GM12892 (cell line): ENCODE measurements at regions not wholly inside any gene's neighbourhood (a gene's known extent, or its start where the extent isn't known, plus 50 kb on each side); places are given as distances from the start of the nearest gene placed in this dataset.

Experiments
- DNase-seq: peaks from one replicate; pipeline ENCODE4 v3.0.0; 2011; ENCODE audit not compliant: insufficient read length
- FAIRE-seq: peaks from 2 replicates; lab custom pipeline; 2011; peaks lifted over from hg19 to GRCh38; lab: Jason Lieb, UNC
- POLR2A ChIP-seq: IDR thresholded peaks from 2 replicates; pipeline ENCODE4 v1.6.1; 2011; ENCODE audit warnings: low read depth, low read length, control low read depth
- POLR2AphosphoS5 ChIP-seq: IDR thresholded peaks from 2 replicates; pipeline ENCODE4 v1.6.1; 2011; ENCODE audit warnings: low read depth, low read length, control low read depth
- TAF1 ChIP-seq: IDR thresholded peaks from 2 replicates; pipeline ENCODE4 v1.6.1; 2011; ENCODE audit warnings: low read depth, mild to moderate bottlenecking, control low read depth, low read length, borderline replicate concordance

- FAIRE-seq (no peak), DNase-seq (no peak)
- TF ChIP-seq POLR2A (no peak), POLR2AphosphoS5 (no peak), TAF1 (no peak)
Observed at GRCh38 chr4:138014590-138015288, 227.4 kb downstream of the SLC7A11 start.

- no peak for DNase-seq
- FAIRE-seq: no peak
- TF ChIP-seq TAF1: no peak
- TF ChIP-seq POLR2A: no peak
- no peak for TF ChIP-seq POLR2AphosphoS5
Observed at GRCh38 chr4:138013625-138014024, 228.5 kb downstream of the SLC7A11 start.

DNA sequence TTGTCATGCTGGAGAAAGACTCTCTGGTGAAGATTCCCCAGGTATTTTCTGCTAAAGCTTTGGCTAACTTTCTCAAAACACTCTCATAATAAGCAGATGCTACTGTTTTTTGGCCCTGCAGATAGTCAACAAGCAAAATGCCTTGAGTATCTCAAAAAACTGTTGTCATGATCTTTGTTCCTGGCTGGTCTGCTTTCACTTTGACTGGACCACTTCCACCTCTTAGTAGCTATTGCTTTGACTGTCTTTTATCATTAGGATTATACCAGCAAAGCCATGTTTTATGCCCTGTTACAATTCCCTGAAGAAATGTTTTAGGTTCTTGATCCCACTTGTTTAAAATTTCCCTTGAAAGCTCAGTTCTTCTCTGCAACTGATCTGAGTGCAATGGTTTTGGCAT lies 231.5 kb downstream of the SLC7A11 start:
- TF ChIP-seq POLR2AphosphoS5 (no peak), POLR2A (no peak), TAF1 (no peak)
- DNase-seq (no peak), FAIRE-seq (no peak)

GRCh38 chr4:138007572-138007971 lies 234.6 kb downstream of the SLC7A11 start:
- FAIRE-seq (no peak), DNase-seq (no peak)
- TF ChIP-seq TAF1: no peak
- no peak for TF ChIP-seq POLR2AphosphoS5
- no peak for TF ChIP-seq POLR2A

GRCh38 chr4:138005486-138005885 lies 236.7 kb downstream of the SLC7A11 start:
- DNase-seq (no peak), FAIRE-seq (peak; percentile 9)
- no peak for TF ChIP-seq TAF1
- no peak for TF ChIP-seq POLR2A
- TF ChIP-seq POLR2AphosphoS5: no peak

GRCh38 chr4:138003248-138003647 lies 238.9 kb downstream of the SLC7A11 start:
- no peak for TF ChIP-seq POLR2A
- TF ChIP-seq TAF1: no peak
- no peak for TF ChIP-seq POLR2AphosphoS5
- DNase-seq (no peak), FAIRE-seq (peak; percentile 40)

- FAIRE-seq: no peak
- no peak for DNase-seq
- TF ChIP-seq POLR2AphosphoS5 (no peak), TAF1 (no peak), POLR2A (no peak)
Observed at GRCh38 chr4:137998666-137999429, 243.3 kb downstream of the SLC7A11 start.

DNA sequence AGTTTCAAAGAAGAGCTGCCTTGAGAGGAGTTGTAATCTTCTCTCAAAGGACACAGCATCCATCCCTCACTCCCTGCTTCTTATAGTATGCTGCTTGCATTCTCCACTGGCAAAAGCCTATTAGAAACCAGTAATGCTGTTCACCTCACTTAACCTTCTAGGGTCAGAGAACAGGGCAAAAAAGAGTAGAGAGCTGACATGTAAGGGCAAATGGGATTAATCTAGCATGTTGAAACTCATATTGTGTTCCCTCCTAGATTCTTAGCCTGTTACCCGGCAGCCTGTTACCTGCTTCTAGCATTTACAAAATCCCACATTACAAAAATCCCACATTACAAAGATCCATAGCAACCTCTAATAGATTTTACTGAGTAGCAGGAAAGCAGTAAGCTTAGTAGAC lies 244.7 kb downstream of the SLC7A11 start:
- no peak for DNase-seq
- no peak for FAIRE-seq
- TF ChIP-seq POLR2AphosphoS5: no peak
- TF ChIP-seq POLR2A: no peak
- no peak for TF ChIP-seq TAF1

- FAIRE-seq (no peak), DNase-seq (no peak)
- TF ChIP-seq POLR2AphosphoS5 (no peak), POLR2A (no peak), TAF1 (no peak)
Observed at GRCh38 chr4:137994853-137995252, 247.3 kb downstream of the SLC7A11 start.

DNA sequence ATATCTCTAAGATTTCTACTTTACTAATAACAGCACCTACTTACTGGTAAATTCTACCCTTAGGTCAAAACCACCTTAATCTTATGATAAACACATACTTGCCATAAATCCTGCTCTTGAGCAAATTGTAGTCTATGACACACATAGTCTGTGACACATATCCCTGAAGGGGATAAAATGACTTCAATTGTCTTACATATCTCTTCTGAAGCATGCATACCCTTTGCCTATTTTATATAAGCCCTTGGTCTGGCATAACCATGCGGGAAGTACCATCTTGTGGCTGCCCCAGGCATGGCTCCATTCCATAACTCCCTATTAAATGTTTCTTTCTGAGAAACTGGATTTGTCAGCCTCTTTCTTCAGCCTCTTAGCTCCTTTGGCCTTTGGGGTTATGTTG lies 248.9 kb downstream of the SLC7A11 start:
- no peak for FAIRE-seq
- no peak for DNase-seq
- TF ChIP-seq POLR2A (no peak), POLR2AphosphoS5 (no peak), TAF1 (no peak)

DNA sequence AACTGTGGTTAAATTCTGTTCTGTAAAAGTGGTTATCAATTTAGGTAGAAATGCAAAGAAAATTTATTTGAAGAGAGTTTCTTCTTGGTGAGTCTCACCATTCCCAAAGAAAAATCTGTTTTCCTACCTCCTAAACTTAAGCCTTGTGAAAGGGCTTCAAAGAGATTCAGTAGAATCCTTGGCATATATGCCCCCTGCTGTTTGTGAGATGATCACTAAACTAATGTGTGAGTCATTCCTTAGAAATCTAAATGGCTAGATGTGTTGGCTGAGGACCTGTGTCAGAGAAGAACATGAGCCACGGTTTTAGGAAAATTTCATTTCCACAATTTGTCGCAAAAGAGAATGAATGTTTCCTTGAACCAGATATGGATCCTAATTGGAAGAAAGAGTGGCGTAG lies 260.9 kb downstream of the SLC7A11 start:
- FAIRE-seq (no peak), DNase-seq (no peak)
- TF ChIP-seq POLR2AphosphoS5: no peak
- no peak for TF ChIP-seq TAF1
- no peak for TF ChIP-seq POLR2A

DNA sequence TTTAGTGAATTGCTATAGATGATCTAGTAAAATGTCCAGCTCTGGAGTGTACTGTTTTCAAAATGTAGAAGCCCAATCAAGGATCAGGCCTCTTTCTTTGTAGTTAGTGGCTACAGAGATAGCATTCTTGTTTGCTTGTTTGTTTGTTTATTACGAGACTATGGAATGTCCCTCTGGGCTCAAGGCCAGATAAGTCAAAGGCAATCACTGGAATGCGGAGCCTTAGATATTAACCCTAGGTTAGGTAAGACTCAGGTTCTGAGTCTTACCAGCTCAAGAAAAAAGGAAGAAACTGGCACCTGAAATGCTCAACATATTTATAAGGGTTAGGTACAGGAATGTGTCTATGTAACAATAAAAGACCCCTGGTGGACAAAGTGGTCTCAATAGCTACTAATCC lies 261.5 kb downstream of the SLC7A11 start:
- no peak for TF ChIP-seq POLR2A
- no peak for TF ChIP-seq TAF1
- TF ChIP-seq POLR2AphosphoS5: no peak
- FAIRE-seq: no peak

DNA sequence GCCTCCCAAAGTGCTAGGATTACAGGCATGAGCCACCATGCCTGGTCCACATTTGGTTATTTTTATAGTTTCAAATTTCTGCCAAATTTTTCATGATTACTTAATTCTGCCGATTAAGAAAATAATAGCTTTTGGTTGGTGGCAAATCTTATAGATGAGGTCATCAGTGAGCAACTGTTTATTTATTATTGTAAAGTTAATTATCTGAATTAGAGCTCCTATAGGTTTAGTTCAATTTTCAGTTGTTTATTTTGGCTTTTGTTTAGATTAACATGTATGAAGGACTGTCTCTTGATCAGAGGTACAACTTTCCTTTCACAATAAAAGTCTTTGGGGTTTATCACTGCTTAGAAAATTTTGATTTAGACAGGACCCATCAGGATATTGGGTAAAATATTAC lies 262.2 kb downstream of the SLC7A11 start:
- no peak for DNase-seq

More for the DNA sequence above, 261.5 kb downstream of the SLC7A11 start:
- no peak for DNase-seq

More for the DNA sequence above, 262.2 kb downstream of the SLC7A11 start:
- TF ChIP-seq TAF1: no peak
- no peak for FAIRE-seq
